ENCODE measurements at regions not wholly inside any gene's neighbourhood (a gene's known extent, or its start where the extent isn't known, plus 50 kb on each side); places are given as distances from the start of the nearest gene placed in this dataset.
"Not testable (repeated sequence)": the region's sequence is repeated elsewhere in the genome, so short reads cannot be mapped to it uniquely, and the experiment has no call there.

GRCh38 chr2:109976319-109976718, 77.8 kb downstream of the LIMS3 start:
- not testable (repeated sequence) for TF ChIP-seq CTCF (IDR thresholded peaks at IDR 0.05); EZH2 (IDR thresholded peaks at IDR 0.05; ENCODE audit: borderline replicate concordance, insufficient read depth, low read depth, low read length, poor library complexity, severe bottlenecking)

Measured in B cell (primary cell).